MM.1S (cell line): ENCODE measurements at regions not wholly inside any gene's neighbourhood (a gene's known extent, or its start where the extent isn't known, plus 50 kb on each side); places are given as distances from the start of the nearest gene placed in this dataset.

ENCODE experiments used
- DNase-seq: peaks from one replicate; pipeline ENCODE4 v3.0.0-alpha.2; 2015
- H2AFZ ChIP-seq: fragments of 300-600 bp; sonication (generic); 2 replicates; pipeline ENCODE4 v1.6.0; 2016; ENCODE audit warnings: antibody characterized with exemption, low read length
- H3F3A ChIP-seq: fragments of 300-600 bp; sonication (generic); 2 replicates; pipeline ENCODE4 v1.6.1; 2016; ENCODE audit warnings: mild to moderate bottlenecking, antibody characterized with exemption, low read length, moderate library complexity, mixed read lengths; ENCODE audit not compliant: insufficient read depth
- H3K27ac ChIP-seq: fragments of 300-600 bp; sonication (generic); 2 replicates; pipeline ENCODE4 v1.5.1; 2016; ENCODE audit warnings: mild to moderate bottlenecking, low read length
- H3K27me3 ChIP-seq: fragments of 300-600 bp; sonication (generic); replicated peaks from 2 replicates; pipeline ENCODE4 v1.6.0; 2016; ENCODE audit warnings: low read length; ENCODE audit not compliant: insufficient read depth
- H3K36me3 ChIP-seq: fragments of 300-600 bp; sonication (generic); replicated peaks from 2 replicates; pipeline ENCODE4 v1.6.1; 2016; ENCODE audit warnings: mild to moderate bottlenecking, low read length, mixed read lengths; ENCODE audit not compliant: insufficient read depth
- H3K4me1 ChIP-seq: fragments of 300-600 bp; sonication (generic); 2 replicates; pipeline ENCODE4 v1.6.1; 2016; ENCODE audit warnings: low read length, mixed read lengths
- H3K4me2 ChIP-seq: fragments of 300-600 bp; sonication (generic); 2 replicates; pipeline ENCODE4 v1.6.0; 2016; ENCODE audit warnings: low read depth, low read length
- H3K4me3 ChIP-seq: fragments of 300-600 bp; sonication (generic); 2 replicates; pipeline ENCODE4 v1.5.1; 2016; ENCODE audit warnings: low read length, mixed read lengths
- H3K79me2 ChIP-seq: fragments of 300-600 bp; sonication (generic); 2 replicates; pipeline ENCODE4 v1.6.1; 2016; ENCODE audit warnings: mixed run types, low read length, mixed read lengths
- H3K9ac ChIP-seq: fragments of 300-600 bp; sonication (generic); 2 replicates; pipeline ENCODE4 v1.6.1; 2016; ENCODE audit warnings: low read length, mixed read lengths
- H3K9me2 ChIP-seq: fragments of 300-600 bp; sonication (generic); replicated peaks from 2 replicates; pipeline ENCODE4 v1.6.1; 2016; ENCODE audit warnings: mild to moderate bottlenecking, low read length, mixed read lengths; ENCODE audit not compliant: insufficient read depth
- H3K9me3 ChIP-seq: fragments of 300-600 bp; sonication (generic); replicated peaks from 2 replicates; pipeline ENCODE4 v1.6.1; 2016; ENCODE audit warnings: mild to moderate bottlenecking, low read length, mixed read lengths; ENCODE audit not compliant: insufficient read depth
- H4K20me1 ChIP-seq: fragments of 300-600 bp; sonication (generic); 2 replicates; pipeline ENCODE4 v1.6.1; 2016; ENCODE audit warnings: mild to moderate bottlenecking, low read length, moderate library complexity, mixed read lengths; ENCODE audit not compliant: insufficient read depth
- EZH2 ChIP-seq: fragments of 300-600 bp; sonication (generic); optimal IDR thresholded peaks from 2 replicates; pipeline ENCODE3; 2017; ENCODE audit warnings: low read depth, mild to moderate bottlenecking, antibody characterized with exemption, low read length, mixed read lengths
- EZH2phosphoT487 ChIP-seq: fragments of 300-600 bp; sonication (generic); IDR thresholded peaks from 2 replicates; pipeline ENCODE4 v1.6.1; 2018; ENCODE audit warnings: antibody characterized with exemption, low read length
- TF ChIP-seq, protein P1 (sequence below): fragments of 300-600 bp; sonication (generic); IDR thresholded peaks from 2 replicates; pipeline ENCODE4 v1.5.1; 2016; ENCODE audit warnings: antibody characterized with exemption, low read length, mixed read lengths

DNA sequence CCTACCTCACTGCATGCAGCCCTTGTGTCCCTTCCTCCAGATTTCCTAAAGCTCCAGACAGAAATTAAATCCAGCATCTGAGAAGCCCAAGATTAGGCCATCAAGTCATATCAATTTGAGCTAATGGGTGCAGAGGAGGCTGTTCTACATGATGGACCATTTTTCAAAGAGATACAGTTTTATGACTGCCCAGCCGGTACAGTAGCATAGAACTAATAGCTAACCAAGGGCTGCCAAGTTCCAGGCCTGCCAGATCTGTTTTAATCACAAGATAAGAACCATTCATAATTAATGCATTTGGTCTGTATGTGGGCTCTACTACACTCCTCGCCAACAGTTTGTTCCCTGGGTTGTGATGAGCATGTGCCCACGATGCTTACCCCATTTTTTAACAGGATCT is 64.9 kb downstream of the PABIR2 start:
- H2AFZ ChIP-seq = no peak overlapping the region
- TF ChIP-seq, protein P1, sequence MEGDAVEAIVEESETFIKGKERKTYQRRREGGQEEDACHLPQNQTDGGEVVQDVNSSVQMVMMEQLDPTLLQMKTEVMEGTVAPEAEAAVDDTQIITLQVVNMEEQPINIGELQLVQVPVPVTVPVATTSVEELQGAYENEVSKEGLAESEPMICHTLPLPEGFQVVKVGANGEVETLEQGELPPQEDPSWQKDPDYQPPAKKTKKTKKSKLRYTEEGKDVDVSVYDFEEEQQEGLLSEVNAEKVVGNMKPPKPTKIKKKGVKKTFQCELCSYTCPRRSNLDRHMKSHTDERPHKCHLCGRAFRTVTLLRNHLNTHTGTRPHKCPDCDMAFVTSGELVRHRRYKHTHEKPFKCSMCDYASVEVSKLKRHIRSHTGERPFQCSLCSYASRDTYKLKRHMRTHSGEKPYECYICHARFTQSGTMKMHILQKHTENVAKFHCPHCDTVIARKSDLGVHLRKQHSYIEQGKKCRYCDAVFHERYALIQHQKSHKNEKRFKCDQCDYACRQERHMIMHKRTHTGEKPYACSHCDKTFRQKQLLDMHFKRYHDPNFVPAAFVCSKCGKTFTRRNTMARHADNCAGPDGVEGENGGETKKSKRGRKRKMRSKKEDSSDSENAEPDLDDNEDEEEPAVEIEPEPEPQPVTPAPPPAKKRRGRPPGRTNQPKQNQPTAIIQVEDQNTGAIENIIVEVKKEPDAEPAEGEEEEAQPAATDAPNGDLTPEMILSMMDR = no peak
- no peak for TF ChIP-seq EZH2phosphoT487
- H4K20me1 ChIP-seq = no peaks in the 10 kb centered on the region
- no peaks in the 10 kb centered on the region for H3F3A ChIP-seq
- H3K79me2 ChIP-seq = no peaks in the 10 kb centered on the region
- H3K36me3 ChIP-seq = no peaks in the 10 kb centered on the region
- H3K27ac ChIP-seq = no peak overlapping the region
- H3K4me2 ChIP-seq = no peak overlapping the region
- peaks cover 10% of the 10 kb centered on the region; the same call in 1 of the 2 replicates for H3K4me1 ChIP-seq
- no peak overlapping the region for H3K9ac ChIP-seq
- H3K9me2 ChIP-seq = no peaks in the 10 kb centered on the region
- no peaks in the 10 kb centered on the region for H3K9me3 ChIP-seq
- no peak for DNase-seq
- H3K27me3 ChIP-seq = no peaks in the 10 kb centered on the region
- no peak overlapping the region for H3K4me3 ChIP-seq

GRCh38 chrX:134727363-134727762 is 69.1 kb upstream of the PLAC1 start:
- Histone ChIP-seq H3F3A (no peaks in the 10 kb centered on the region), H3K9ac (no peak overlapping the region), H3K79me2 (no peaks in the 10 kb centered on the region), H3K27me3 (no peaks in the 10 kb centered on the region), H3K9me3 (no peaks in the 10 kb centered on the region), H3K4me1 (no peaks in the 10 kb centered on the region), H2AFZ (no peak overlapping the region), H3K4me2 (no peak overlapping the region), H3K4me3 (no peak overlapping the region), H3K27ac (no peak overlapping the region), H3K36me3 (no peaks in the 10 kb centered on the region), H3K9me2 (no peaks in the 10 kb centered on the region), H4K20me1 (no peaks in the 10 kb centered on the region)
- no peak for DNase-seq
- no peak for TF ChIP-seq EZH2phosphoT487
- TF ChIP-seq, protein P1 = no peak
- TF ChIP-seq EZH2 = no peak

DNA sequence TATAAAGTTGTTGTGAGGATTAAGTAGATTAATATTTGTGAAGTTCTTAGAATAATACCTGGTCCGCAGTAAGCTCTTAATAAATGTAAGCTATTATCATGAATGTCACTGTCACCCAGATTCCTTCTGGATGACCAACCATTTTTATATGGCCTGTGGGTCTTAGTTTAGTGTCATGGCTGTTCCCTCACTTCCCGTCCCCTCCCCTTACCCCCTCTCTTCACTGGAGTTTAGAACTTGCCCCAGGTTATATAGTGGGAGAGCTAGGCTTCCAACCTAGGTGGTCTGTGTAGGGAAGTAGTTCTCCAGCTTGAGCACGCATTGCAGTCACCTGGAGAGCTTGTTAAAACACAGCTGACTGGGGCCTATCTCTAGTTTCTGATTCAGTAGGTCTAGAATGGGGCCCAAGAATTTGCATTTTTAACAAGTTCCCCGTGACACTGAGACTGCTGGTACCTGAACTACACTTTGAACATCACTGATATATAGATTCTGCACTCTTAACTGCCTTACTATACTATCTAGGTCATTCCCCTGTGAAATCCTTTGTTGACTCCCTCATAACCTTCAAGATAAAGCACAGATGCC is 66.9 kb upstream of the PLAC1 start:
- H4K20me1 ChIP-seq = no peaks in the 10 kb centered on the region
- no peak overlapping the region for H3K9ac ChIP-seq
- H3K36me3 ChIP-seq = no peaks in the 10 kb centered on the region
- no peak for TF ChIP-seq EZH2
- TF ChIP-seq EZH2phosphoT487 = no peak
- TF ChIP-seq, protein P1 = no peak
- H3K4me3 ChIP-seq = no peak overlapping the region
- H3K27me3 ChIP-seq = no peaks in the 10 kb centered on the region
- no peaks in the 10 kb centered on the region for H3K79me2 ChIP-seq
- H3K27ac ChIP-seq = no peak overlapping the region
- H3K4me2 ChIP-seq = no peak overlapping the region
- no peaks in the 10 kb centered on the region for H3K4me1 ChIP-seq
- no peaks in the 10 kb centered on the region for H3K9me2 ChIP-seq
- no peak overlapping the region for H2AFZ ChIP-seq
- no peaks in the 10 kb centered on the region for H3K9me3 ChIP-seq
- no peaks in the 10 kb centered on the region for H3F3A ChIP-seq
- DNase-seq = no peak
